Natural killer cell (primary cell): ENCODE measurements at regions not wholly inside any gene's neighbourhood (a gene's known extent, or its start where the extent isn't known, plus 50 kb on each side); places are given as distances from the start of the nearest gene placed in this dataset.

Experiments
- ATAC-seq, 3 donors: fragments of 150-1000 bp in 2 of 3; fragments of 200-7000 bp in 1 of 3; cut with Tn5 transposase; 1 replicate in 1 of 3; 2 replicates in 2 of 3; pipeline ENCODE4 v1.10.0; 2021; ENCODE audit warnings: mild to moderate bottlenecking in 2 of 3, moderate library complexity in 2 of 3
- DNase-seq, 2 donors: peaks; one replicate each; pipeline versions ENCODE4 v3.0.0 to v3.0.0-alpha.2; 2013 to 2021; ENCODE audit warnings: mixed read lengths in 1 of 2
- H3K27ac ChIP-seq: one replicate; pipeline ENCODE4 v1.5.1; 2013; ENCODE audit warnings: mild to moderate bottlenecking, low read length
- H3K27me3 ChIP-seq: one replicate; pipeline ENCODE4 v1.6.1; 2013; ENCODE audit warnings: low read length; ENCODE audit not compliant: control insufficient read depth, insufficient read depth
- H3K36me3 ChIP-seq: one replicate; pipeline ENCODE4 v1.6.1; 2013; ENCODE audit warnings: low read length; ENCODE audit not compliant: control insufficient read depth, insufficient read depth
- H3K4me1 ChIP-seq: one replicate; pipeline ENCODE4 v1.6.1; 2013; ENCODE audit warnings: low read length; ENCODE audit not compliant: control insufficient read depth, insufficient read depth
- H3K4me3 ChIP-seq: one replicate; pipeline ENCODE4 v1.5.1; 2013; ENCODE audit warnings: low read length
- H3K9me3 ChIP-seq: one replicate; pipeline ENCODE4 v1.6.1; 2013; ENCODE audit warnings: low read length; ENCODE audit not compliant: control insufficient read depth, insufficient read depth
- H3K27ac Mint-ChIP-seq, 2 donors: one replicate each; pipeline ENCODE4 v1.8.0; 2022; ENCODE audit warnings: mild to moderate bottlenecking in 2 of 2, mixed read lengths in 2 of 2, moderate library complexity in 1 of 2
- H3K27me3 Mint-ChIP-seq, 2 donors: one replicate each; pipeline ENCODE4 v1.8.0; 2022; ENCODE audit warnings: low read depth in 2 of 2, mixed read lengths in 2 of 2
- H3K36me3 Mint-ChIP-seq: one replicate; pipeline ENCODE4 v1.8.0; 2022; ENCODE audit warnings: mixed read lengths
- H3K4me1 Mint-ChIP-seq, 2 donors: one replicate each; pipeline ENCODE4 v1.8.0; 2022; ENCODE audit warnings: mixed read lengths in 2 of 2
- H3K4me3 Mint-ChIP-seq: one replicate; pipeline ENCODE4 v1.8.0; 2022; ENCODE audit warnings: mild to moderate bottlenecking, moderate library complexity, mixed read lengths
- H3K9me3 Mint-ChIP-seq, 2 donors: one replicate each; pipeline ENCODE4 v1.8.0; 2022; ENCODE audit warnings: mixed read lengths in 2 of 2
- CTCF ChIP-seq: fragments of 200-600 bp; IDR thresholded peaks from one replicate; pipeline ENCODE4 v1.8.0; 2022; ENCODE audit warnings: antibody characterized with exemption
- WGBS: methylation state at CpG from one replicate; pipeline ENCODE4 v1.1.7; 2013; ENCODE audit warnings: missing lambda C conversion rate; ENCODE audit not compliant: insufficient coverage; 5-methylcytosine and 5-hydroxymethylcytosine counted together
- intact Hi-C: fragments of 100-400 bp; cut with micrococcal nuclease; formaldehyde crosslinking; loops from one replicate; pipeline ENCODE4 v1.14.2; 2022

GRCh38 chr2:71792926-71793761 is 339.8 kb downstream of the DYSF start:
- Mint-ChIP-seq H3K4me1 (no peaks in the 10 kb centered on the region), H3K36me3 (no peaks in the 10 kb centered on the region), H3K27me3 (no peaks in the 10 kb centered on the region), H3K27ac (no peak overlapping the region), H3K4me3 (no peak overlapping the region), H3K9me3 (no peaks in the 10 kb centered on the region)
- Histone ChIP-seq H3K9me3 (no peaks in the 10 kb centered on the region), H3K27ac (no peak overlapping the region), H3K4me1 (no peaks in the 10 kb centered on the region), H3K4me3 (no peak overlapping the region), H3K36me3 (no peaks in the 10 kb centered on the region), H3K27me3 (no peaks in the 10 kb centered on the region)
- no peak for TF ChIP-seq CTCF
- intact Hi-C loops: no loop called here
- WGBS: 86% methylated on average over 9 of the region's 10 CpGs
- no peak for ATAC-seq
- DNase-seq: no peak

- WGBS: 85% methylated on average over 14 of the region's 14 CpGs
Observed at GRCh38 chr2:71791501-71792135, 338.3 kb downstream of the DYSF start.

GRCh38 chr2:71791061-71791450 is 337.7 kb downstream of the DYSF start:
- Mint-ChIP-seq H3K4me1 (no peaks in the 10 kb centered on the region), H3K4me3 (no peak overlapping the region), H3K9me3 (no peaks in the 10 kb centered on the region), H3K36me3 (no peaks in the 10 kb centered on the region), H3K27me3 (peaks cover 0 to 2% of the 10 kb centered on the region in 2 donors), H3K27ac (no peak overlapping the region)
- ATAC-seq (no peak), DNase-seq (no peak)
- intact Hi-C loops: no loop called here
- no peak overlapping the region for H3K27ac ChIP-seq
- H3K9me3 ChIP-seq: no peaks in the 10 kb centered on the region
- no peak overlapping the region for H3K4me3 ChIP-seq
- no peaks in the 10 kb centered on the region for H3K27me3 ChIP-seq
- no peak for TF ChIP-seq CTCF
- no peaks in the 10 kb centered on the region for H3K4me1 ChIP-seq
- no peaks in the 10 kb centered on the region for H3K36me3 ChIP-seq
- 66% methylated on average over 2 of the region's 2 CpGs for WGBS

More at GRCh38 chr2:71791501-71792135, 338.3 kb downstream of the DYSF start:
- no peaks in the 10 kb centered on the region for H3K9me3 ChIP-seq
- no peaks in the 10 kb centered on the region for H3K27me3 ChIP-seq
- intact Hi-C loops: no loop called here
- Mint-ChIP-seq H3K4me1 (no peaks in the 10 kb centered on the region), H3K27me3 (no peaks in the 10 kb centered on the region), H3K36me3 (no peaks in the 10 kb centered on the region), H3K4me3 (no peak overlapping the region), H3K27ac (no peak overlapping the region), H3K9me3 (no peaks in the 10 kb centered on the region)
- H3K4me1 ChIP-seq: no peaks in the 10 kb centered on the region
- DNase-seq: no peak
- H3K36me3 ChIP-seq: no peaks in the 10 kb centered on the region
- ATAC-seq: no peak
- TF ChIP-seq CTCF: no peak
- H3K4me3 ChIP-seq: no peak overlapping the region
- H3K27ac ChIP-seq: no peak overlapping the region
